ENCODE measurements at regions not wholly inside any gene's neighbourhood (a gene's known extent, or its start where the extent isn't known, plus 50 kb on each side); places are given as distances from the start of the nearest gene placed in this dataset.

DNA sequence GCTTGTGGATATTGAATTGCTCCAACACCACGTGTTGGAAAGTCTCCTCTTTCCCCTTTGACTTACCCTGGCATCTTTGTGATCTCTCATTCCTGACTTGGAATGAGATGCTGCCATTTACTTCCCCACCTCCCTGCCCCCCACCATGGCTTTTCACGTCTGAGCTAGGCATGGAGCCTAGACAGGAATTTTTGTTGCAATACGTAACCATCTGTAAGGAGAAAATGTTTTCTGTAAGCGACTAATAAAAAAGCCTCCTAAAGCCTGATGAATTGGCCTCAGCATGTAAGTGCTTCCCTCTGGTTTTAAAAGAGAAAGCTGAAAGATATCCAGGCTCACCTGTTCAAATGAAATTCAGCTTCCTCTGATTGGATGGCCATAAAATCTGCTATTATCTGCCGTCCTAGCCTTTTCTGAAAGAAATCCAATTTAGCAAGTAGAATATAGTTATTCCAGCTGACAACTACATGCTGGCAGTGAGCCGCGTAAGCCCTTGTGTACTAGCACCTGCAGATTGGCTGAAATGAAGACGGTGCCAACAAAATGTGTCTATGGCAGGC lies 200.1 kb downstream of the NSG2 start (continued):
- TF ChIP-seq, protein P1, sequence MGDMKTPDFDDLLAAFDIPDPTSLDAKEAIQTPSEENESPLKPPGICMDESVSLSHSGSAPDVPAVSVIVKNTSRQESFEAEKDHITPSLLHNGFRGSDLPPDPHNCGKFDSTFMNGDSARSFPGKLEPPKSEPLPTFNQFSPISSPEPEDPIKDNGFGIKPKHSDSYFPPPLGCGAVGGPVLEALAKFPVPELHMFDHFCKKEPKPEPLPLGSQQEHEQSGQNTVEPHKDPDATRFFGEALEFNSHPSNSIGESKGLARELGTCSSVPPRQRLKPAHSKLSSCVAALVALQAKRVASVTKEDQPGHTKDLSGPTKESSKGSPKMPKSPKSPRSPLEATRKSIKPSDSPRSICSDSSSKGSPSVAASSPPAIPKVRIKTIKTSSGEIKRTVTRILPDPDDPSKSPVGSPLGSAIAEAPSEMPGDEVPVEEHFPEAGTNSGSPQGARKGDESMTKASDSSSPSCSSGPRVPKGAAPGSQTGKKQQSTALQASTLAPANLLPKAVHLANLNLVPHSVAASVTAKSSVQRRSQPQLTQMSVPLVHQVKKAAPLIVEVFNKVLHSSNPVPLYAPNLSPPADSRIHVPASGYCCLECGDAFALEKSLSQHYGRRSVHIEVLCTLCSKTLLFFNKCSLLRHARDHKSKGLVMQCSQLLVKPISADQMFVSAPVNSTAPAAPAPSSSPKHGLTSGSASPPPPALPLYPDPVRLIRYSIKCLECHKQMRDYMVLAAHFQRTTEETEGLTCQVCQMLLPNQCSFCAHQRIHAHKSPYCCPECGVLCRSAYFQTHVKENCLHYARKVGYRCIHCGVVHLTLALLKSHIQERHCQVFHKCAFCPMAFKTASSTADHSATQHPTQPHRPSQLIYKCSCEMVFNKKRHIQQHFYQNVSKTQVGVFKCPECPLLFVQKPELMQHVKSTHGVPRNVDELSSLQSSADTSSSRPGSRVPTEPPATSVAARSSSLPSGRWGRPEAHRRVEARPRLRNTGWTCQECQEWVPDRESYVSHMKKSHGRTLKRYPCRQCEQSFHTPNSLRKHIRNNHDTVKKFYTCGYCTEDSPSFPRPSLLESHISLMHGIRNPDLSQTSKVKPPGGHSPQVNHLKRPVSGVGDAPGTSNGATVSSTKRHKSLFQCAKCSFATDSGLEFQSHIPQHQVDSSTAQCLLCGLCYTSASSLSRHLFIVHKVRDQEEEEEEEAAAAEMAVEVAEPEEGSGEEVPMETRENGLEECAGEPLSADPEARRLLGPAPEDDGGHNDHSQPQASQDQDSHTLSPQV (IDR thresholded peaks at IDR 0.05), result no peak
- TF ChIP-seq, protein P2, sequence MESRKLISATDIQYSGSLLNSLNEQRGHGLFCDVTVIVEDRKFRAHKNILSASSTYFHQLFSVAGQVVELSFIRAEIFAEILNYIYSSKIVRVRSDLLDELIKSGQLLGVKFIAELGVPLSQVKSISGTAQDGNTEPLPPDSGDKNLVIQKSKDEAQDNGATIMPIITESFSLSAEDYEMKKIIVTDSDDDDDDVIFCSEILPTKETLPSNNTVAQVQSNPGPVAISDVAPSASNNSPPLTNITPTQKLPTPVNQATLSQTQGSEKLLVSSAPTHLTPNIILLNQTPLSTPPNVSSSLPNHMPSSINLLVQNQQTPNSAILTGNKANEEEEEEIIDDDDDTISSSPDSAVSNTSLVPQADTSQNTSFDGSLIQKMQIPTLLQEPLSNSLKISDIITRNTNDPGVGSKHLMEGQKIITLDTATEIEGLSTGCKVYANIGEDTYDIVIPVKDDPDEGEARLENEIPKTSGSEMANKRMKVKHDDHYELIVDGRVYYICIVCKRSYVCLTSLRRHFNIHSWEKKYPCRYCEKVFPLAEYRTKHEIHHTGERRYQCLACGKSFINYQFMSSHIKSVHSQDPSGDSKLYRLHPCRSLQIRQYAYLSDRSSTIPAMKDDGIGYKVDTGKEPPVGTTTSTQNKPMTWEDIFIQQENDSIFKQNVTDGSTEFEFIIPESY (IDR thresholded peaks at IDR 0.05), result no peak

DNA sequence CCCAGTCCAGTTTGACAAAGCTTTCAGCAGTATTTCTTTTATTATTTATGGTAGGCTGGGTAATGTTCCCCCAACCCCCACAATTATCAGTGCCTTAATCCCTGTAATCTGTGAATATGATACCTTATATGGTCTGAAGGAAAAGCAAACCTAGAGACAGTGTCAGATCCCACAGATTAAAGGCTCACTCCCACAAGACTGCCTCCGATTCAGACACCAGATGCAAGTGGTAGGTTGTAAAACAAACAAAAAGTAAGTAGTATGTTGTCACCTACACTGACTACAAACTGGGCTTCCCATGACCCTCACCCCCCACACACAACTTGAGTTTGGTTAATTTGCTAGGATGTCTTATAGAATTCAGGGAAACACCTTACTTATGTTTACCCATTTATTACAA lies 201.2 kb downstream of the NSG2 start:
- ChIA-PET SMC1A (ENCODE audit: uncharacterized antibody, unreplicated experiment) (no interaction called here), CTCF (no interaction called here), RAD21 (ENCODE audit: unreplicated experiment) (no interaction called here), POLR2A (no interaction called here)
- no TSS peak for BruUV-seq (replicated peaks)
- no peaks in the 10 kb centered on the region for H3K4me1 ChIP-seq (ENCODE audit: control insufficient read depth, insufficient read depth, low read length)
- no peak overlapping the region for H3K9ac ChIP-seq (ENCODE audit: control insufficient read depth, insufficient read depth, low read length)
- no peak overlapping the region for H3K27ac ChIP-seq (ENCODE audit: control insufficient read depth, insufficient read depth)
- no peaks in the 10 kb centered on the region for H3K79me2 ChIP-seq (ENCODE audit: control insufficient read depth, insufficient read depth, low read length)
- TF ChIP-seq WRNIP1 (IDR thresholded peaks at IDR 0.05; ENCODE audit: borderline replicate concordance, low read depth, low read length), result no peak
- TF ChIP-seq NR2C2 (IDR thresholded peaks at IDR 0.05; ENCODE audit: borderline replicate concordance, control insufficient read depth, insufficient read length, low read depth), result no peak
- no peak for TF ChIP-seq FOXM1 (IDR thresholded peaks at IDR 0.05; ENCODE audit: low read depth, low read length)
- no peak for TF ChIP-seq YY1 (IDR thresholded peaks at IDR 0.05; ENCODE audit: low read depth, low read length)
- TF ChIP-seq LARP7 (IDR thresholded peaks at IDR 0.05), result no peak
- no peak for TF ChIP-seq IKZF1 (conservative IDR thresholded peaks at IDR 0.05)
- FAIRE-seq (no peak), DNase-seq (ENCODE audit: low read depth, low spot score) (no peak), ATAC-seq (no peak)
- in situ Hi-C loops (cut with MboI), result no loop called here
- H3K4me2 ChIP-seq (ENCODE audit: control insufficient read depth, insufficient read depth), result no peak overlapping the region
- H3K36me3 ChIP-seq (ENCODE audit: control insufficient read depth in 2 of 2, insufficient read depth in 2 of 2, low read length in 1 of 2), result no peaks in the 10 kb centered on the region
- intact Hi-C loops (cut with micrococcal nuclease; ENCODE audit: unreplicated experiment), result no loop called here
- no peaks in the 10 kb centered on the region for H3K27me3 ChIP-seq (replicated peaks in 1 of 2; ENCODE audit: control insufficient read depth in 2 of 2, insufficient read depth in 2 of 2, low read length in 1 of 2)
- no peaks in the 10 kb centered on the region; the same call in 2 of the 3 replicates for H3K9me3 ChIP-seq (replicated peaks; ENCODE audit: control insufficient read depth, insufficient read depth, low read length)
- H2AFZ ChIP-seq (ENCODE audit: control insufficient read depth, low read depth, low read length), result no peak overlapping the region
- no peaks in the 10 kb centered on the region for H4K20me1 ChIP-seq (ENCODE audit: control insufficient read depth, insufficient read depth)
- H3K4me3 ChIP-seq, result no peak overlapping the region
- WGBS (ENCODE audit: insufficient coverage, insufficient replicate concordance, low lambda C conversion rate, missing lambda C conversion rate), result 0% methylated on average over 1 of the region's 1 CpG

All from GM12878 (cell line).